ENCODE measurements at regions not wholly inside any gene's neighbourhood (a gene's known extent, or its start where the extent isn't known, plus 50 kb on each side); places are given as distances from the start of the nearest gene placed in this dataset.

GRCh38 chr2:2590141-2590540 lies 259.1 kb upstream of the MYT1L start:
- Histone ChIP-seq H3K27me3 (ENCODE audit: control insufficient read depth, insufficient read depth, low read length) (no peaks in the 10 kb centered on the region), H3K4me3 (ENCODE audit: low read depth, low read length) (no peak overlapping the region), H3K36me3 (ENCODE audit: control insufficient read depth, insufficient read depth, low read length) (no peaks in the 10 kb centered on the region)
- ChIA-PET CTCF (no interaction called here), POLR2A (no interaction called here)
- TF ChIP-seq CTCF (IDR thresholded peaks at IDR 0.05; ENCODE audit: insufficient read depth, low read depth, low read length) = no peak
- DNase-seq (ENCODE audit: low read depth) = no peak

- DNase-seq (ENCODE audit: low read depth) = no peak
- Histone ChIP-seq H3K4me3 (ENCODE audit: low read depth, low read length) (no peak overlapping the region), H3K27me3 (ENCODE audit: control insufficient read depth, insufficient read depth, low read length) (no peaks in the 10 kb centered on the region), H3K36me3 (ENCODE audit: control insufficient read depth, insufficient read depth, low read length) (no peaks in the 10 kb centered on the region)
- POLR2A ChIA-PET = no interaction called here
- CTCF ChIA-PET = no interaction called here
- no peak for TF ChIP-seq CTCF (IDR thresholded peaks at IDR 0.05; ENCODE audit: insufficient read depth, low read depth, low read length)
These were observed 257.7 kb upstream of the MYT1L start for GRCh38 chr2:2588777-2589176.

- H3K36me3 ChIP-seq (ENCODE audit: control insufficient read depth, insufficient read depth, low read length) = no peaks in the 10 kb centered on the region
- ChIA-PET POLR2A (no interaction called here), CTCF (no interaction called here)
- no peak overlapping the region for H3K4me3 ChIP-seq (ENCODE audit: low read depth, low read length)
- TF ChIP-seq CTCF (IDR thresholded peaks at IDR 0.05; ENCODE audit: insufficient read depth, low read depth, low read length) = no peak
- no peaks in the 10 kb centered on the region for H3K27me3 ChIP-seq (ENCODE audit: control insufficient read depth, insufficient read depth, low read length)
- DNase-seq (ENCODE audit: low read depth) = no peak
These were observed 256.3 kb upstream of the MYT1L start for GRCh38 chr2:2587354-2587753.

GRCh38 chr2:2586931-2587330 lies 255.9 kb upstream of the MYT1L start:
- TF ChIP-seq CTCF (IDR thresholded peaks at IDR 0.05; ENCODE audit: insufficient read depth, low read depth, low read length) = no peak
- no peaks in the 10 kb centered on the region for H3K36me3 ChIP-seq (ENCODE audit: control insufficient read depth, insufficient read depth, low read length)
- no peak for DNase-seq (ENCODE audit: low read depth)
- H3K27me3 ChIP-seq (ENCODE audit: control insufficient read depth, insufficient read depth, low read length) = no peaks in the 10 kb centered on the region
- no peak overlapping the region for H3K4me3 ChIP-seq (ENCODE audit: low read depth, low read length)
- ChIA-PET CTCF (no interaction called here), POLR2A (no interaction called here)

- Histone ChIP-seq H3K36me3 (ENCODE audit: control insufficient read depth, insufficient read depth, low read length) (no peaks in the 10 kb centered on the region), H3K4me3 (ENCODE audit: low read depth, low read length) (no peak overlapping the region), H3K27me3 (ENCODE audit: control insufficient read depth, insufficient read depth, low read length) (no peaks in the 10 kb centered on the region)
- no peak for DNase-seq (ENCODE audit: low read depth)
- TF ChIP-seq CTCF (IDR thresholded peaks at IDR 0.05; ENCODE audit: insufficient read depth, low read depth, low read length) = no peak
- ChIA-PET CTCF (no interaction called here), POLR2A (no interaction called here)
These were observed 255.1 kb upstream of the MYT1L start for GRCh38 chr2:2586068-2586776.
